Activated CD8-positive, alpha-beta memory T cell treated with anti-CD3 and anti-CD28 coated beads, Interleukin-2, amount 50 U/mL, for 1 hour (primary cell): ENCODE measurements at regions not wholly inside any gene's neighbourhood (a gene's known extent, or its start where the extent isn't known, plus 50 kb on each side); places are given as distances from the start of the nearest gene placed in this dataset.
A peak's percentile ranks its signal among the peaks of the same experiment; 100 is the strongest.

ENCODE experiments used
- DNase-seq: peaks from one replicate; pipeline ENCODE4 v3.0.0-alpha.2; 2020; ENCODE audit errors: extremely low read depth

DNA sequence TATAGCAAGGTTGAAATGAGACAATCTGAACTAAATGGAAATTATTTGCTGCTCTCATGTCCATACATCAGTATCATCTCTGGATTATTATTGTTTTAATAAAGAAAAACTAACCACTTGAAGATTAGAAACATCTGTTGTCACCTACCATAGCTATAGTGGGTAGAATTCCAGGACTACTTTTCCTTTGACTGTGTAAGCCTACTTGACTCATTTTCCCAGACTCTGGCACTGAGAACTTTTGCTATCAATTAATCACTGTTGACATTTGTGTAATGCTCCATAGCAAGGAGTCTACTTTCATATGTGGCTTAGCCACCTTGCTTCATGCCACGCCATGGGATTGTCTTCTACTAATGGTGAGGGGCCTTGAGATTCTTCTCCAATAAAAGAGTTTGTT, 59.9 kb upstream of the ARRDC3 start:
- DNase-seq, result no peak

DNA sequence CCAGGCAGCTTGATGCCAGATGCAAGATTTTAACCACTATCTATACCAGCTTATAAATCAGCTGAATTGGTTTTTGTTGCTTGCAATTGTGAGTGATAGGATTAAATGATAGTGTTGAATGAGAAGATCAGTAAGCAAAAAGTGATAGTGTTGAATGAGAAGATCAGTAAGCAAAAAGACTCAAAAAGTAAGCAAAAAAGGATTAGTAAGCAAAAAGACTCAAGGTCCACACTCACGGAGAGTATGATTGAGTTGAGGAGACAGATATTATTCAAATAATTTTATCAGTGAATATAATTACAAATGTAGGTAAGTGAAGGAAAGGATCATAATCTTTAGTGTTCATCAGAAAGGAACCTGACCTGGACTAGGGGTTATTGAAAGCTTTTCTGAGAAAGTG, 58.0 kb upstream of the ARRDC3 start:
- no peak for DNase-seq

- DNase-seq, result no peak
Measured at GRCh38 chr5:91438871-91439270, 55.8 kb upstream of the ARRDC3 start.

- no peak for DNase-seq
Measured at GRCh38 chr5:91436241-91436640, 53.1 kb upstream of the ARRDC3 start.

- DNase-seq, result peak; percentile 5
Measured at GRCh38 chr5:91434348-91434747, 51.2 kb upstream of the ARRDC3 start.

DNA sequence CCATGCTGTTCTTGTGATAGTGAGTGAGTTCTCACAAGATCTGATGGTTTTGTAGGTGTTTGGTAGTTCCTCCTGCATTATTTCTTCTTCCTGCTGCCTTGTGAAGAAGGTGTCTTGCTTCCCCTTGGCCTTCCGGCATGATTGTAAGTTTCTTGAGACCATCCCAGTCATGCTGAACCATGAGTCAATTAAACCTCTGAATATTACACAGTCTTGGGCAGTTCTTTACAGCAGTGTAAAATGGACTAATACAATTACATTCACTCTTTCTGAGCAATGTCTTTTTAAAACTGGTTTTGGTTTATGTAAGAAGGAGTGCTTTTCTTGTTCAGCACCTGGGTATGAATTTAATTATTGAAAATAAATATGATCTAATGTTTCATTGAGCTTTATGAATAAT, 50.7 kb upstream of the ARRDC3 start:
- DNase-seq, result no peak
